ENCODE measurements at regions not wholly inside any gene's neighbourhood (a gene's known extent, or its start where the extent isn't known, plus 50 kb on each side); places are given as distances from the start of the nearest gene placed in this dataset.

DNA sequence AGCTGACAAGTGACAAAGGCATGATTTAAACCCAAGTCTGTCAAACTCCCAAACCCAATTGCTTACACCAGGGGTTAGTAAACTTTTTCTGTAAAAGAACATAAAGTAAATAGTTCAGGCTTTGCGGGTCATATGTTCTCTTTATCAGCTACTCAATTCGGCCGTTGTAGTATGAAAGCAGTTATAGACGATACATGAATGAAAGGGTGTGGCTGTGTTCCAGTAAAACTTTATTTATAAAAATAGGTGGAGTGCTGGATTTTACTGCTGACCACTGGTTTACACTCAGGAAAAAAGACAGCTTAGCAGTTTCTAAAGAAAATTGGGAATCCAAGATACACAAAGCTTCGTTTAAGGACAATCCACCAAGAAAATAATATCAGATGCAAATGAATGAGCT lies 124.3 kb upstream of the BCL9 start:
- TF ChIP-seq CHD2 (IDR thresholded peaks at IDR 0.05; ENCODE audit: low read length, partially characterized antibody), result no peak
- TF ChIP-seq, protein P1, sequence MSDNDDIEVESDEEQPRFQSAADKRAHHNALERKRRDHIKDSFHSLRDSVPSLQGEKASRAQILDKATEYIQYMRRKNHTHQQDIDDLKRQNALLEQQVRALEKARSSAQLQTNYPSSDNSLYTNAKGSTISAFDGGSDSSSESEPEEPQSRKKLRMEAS (IDR thresholded peaks at IDR 0.05; ENCODE audit: low read depth), result no peak
- TF ChIP-seq, protein P2, sequence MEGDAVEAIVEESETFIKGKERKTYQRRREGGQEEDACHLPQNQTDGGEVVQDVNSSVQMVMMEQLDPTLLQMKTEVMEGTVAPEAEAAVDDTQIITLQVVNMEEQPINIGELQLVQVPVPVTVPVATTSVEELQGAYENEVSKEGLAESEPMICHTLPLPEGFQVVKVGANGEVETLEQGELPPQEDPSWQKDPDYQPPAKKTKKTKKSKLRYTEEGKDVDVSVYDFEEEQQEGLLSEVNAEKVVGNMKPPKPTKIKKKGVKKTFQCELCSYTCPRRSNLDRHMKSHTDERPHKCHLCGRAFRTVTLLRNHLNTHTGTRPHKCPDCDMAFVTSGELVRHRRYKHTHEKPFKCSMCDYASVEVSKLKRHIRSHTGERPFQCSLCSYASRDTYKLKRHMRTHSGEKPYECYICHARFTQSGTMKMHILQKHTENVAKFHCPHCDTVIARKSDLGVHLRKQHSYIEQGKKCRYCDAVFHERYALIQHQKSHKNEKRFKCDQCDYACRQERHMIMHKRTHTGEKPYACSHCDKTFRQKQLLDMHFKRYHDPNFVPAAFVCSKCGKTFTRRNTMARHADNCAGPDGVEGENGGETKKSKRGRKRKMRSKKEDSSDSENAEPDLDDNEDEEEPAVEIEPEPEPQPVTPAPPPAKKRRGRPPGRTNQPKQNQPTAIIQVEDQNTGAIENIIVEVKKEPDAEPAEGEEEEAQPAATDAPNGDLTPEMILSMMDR (IDR thresholded peaks at IDR 0.05), result no peak
- no peak for TF ChIP-seq TAF1 (IDR thresholded peaks at IDR 0.05; ENCODE audit: borderline replicate concordance, low read depth, low read length)
- TF ChIP-seq YY1 (IDR thresholded peaks at IDR 0.05; ENCODE audit: low read depth), result no peak
- no peak for TF ChIP-seq SMC3 (IDR thresholded peaks at IDR 0.05; ENCODE audit: low read depth, low read length)
- TF ChIP-seq GABPA (IDR thresholded peaks at IDR 0.05; ENCODE audit: low read depth), result no peak
- TF ChIP-seq POLR2AphosphoS5 (IDR thresholded peaks at IDR 0.05; ENCODE audit: low read depth, low read length), result no peak

Measured in SK-N-SH (cell line).